NCI-H69 (cell line): ENCODE measurements at regions not wholly inside any gene's neighbourhood (a gene's known extent, or its start where the extent isn't known, plus 50 kb on each side); places are given as distances from the start of the nearest gene placed in this dataset.
"Not testable (repeated sequence)": the region's sequence is repeated elsewhere in the genome, so short reads cannot be mapped to it uniquely, and the experiment has no call there.

ENCODE experiments used
- DNase-seq: peaks from one replicate; lab custom pipeline; 2025; lab: John Stamatoyannopoulos, UW

DNA sequence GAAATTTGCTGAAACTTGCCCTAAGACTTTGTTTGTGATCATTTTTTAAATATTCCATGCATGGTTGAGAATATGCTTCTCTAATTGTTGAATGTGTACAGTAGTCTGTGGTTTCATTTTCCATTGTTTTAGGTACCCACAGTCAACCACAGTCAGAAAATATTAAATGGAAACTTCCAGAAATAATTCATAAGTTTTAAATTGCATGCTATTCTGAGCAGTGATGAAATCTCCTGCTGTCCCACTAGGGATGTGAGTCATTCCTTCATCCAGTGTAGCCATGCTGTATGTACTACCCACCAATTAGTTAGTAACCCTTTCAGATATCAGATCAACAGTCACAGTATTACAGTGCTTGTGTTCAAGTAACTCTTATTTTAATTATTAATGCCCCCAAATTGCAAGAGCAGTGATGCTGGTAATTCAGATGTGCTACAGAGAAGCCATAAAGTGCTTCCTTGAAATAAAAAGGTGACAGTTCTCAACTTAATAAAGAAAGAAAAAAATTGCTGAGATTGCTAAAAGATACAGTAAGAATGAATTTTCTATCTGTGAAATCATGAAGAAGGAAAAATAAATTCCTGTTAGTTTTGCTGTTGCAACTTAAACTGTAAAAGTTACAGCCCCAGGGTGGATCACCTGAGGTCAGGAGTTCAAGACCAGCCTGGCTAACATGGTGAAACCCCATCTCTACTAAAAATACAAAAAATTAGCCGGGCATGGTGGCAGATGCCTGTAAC, 79.9 kb upstream of the FBXL17 start:
- no peak for DNase-seq

DNA sequence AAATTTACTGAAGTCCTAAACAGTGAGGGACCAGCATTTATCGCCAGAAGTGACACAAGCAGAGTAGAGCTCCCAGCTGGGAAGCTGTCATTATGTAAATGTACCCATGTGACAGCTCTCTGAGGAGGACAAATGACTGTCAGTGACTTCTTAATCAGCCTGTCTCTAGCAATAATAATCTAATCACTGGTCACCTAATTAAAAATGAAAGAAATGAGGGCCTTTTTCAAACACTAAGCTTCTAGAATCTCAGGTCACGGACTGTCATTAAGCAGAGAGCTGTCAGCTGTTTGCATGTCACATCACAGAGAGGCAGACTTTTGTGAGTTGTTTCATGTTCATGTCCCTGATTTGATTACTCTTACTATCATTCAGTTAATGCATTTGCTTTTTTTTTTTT, 77.9 kb upstream of the FBXL17 start:
- DNase-seq = no peak

DNA sequence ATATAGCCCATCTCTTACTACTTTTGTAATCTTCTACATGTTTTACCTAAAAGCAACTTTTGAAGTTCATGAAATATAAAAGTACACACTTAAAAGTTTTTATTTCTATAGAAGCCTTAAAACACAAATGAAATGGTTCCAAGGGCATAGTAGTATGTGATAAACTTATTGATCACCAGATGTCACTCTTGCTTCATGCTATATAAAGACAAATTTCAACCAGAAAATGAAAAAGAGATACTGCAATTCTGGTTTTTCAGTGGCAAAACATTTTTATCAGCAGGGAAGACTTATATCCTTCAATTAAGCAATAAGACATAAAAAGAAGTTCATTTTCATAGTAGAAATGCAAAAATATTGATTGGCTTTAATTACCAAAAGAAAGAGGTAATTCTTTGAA, 69.4 kb upstream of the FBXL17 start:
- DNase-seq = no peak

DNA sequence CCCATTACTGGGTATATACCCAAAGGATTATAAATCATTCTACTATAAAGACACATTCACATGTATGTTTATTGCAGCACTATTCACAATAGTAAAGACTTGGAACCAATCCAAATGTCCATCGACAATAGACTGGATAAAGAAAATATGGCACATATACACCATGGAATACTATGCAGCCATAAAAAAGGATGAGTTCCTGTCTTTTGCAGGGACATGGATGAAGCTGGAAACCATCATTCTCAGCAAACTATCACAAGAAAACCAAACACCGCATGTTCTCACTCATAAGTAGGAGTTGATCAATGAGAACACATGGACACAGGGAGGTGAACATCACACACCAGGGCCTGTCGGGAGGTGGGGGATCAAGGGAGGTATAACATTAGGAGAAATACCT, 62.2 kb upstream of the FBXL17 start:
- DNase-seq = not testable (repeated sequence)

DNA sequence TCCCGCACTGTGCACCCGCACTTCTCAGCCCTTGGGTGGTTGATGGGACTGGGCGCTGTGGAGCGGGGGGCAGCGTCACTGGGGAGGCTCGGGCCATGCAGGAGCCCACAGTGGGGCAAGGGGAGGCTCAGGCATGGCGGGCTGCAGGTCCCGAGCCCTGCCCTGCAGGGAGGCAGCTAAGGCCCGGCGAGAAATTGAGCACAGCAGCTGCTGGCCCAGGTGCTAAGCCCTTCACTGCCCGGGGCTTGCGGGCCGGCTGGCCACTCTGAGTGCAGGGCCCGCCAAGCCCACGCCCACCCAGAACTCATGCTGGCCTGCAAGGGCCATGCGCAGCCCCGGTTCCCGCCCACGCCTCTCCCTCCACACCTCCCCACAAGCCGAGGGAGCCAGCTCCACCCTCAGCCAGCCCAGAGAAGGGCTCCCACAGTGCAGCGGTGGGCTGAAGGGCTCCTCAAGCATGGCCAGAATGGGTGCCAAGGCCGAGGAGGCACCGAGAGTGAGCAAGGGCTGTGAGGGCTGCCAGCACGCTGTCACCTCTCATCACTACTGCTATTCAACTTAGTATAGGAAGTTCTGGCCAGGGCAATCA, 60.3 kb upstream of the FBXL17 start:
- not testable (repeated sequence) for DNase-seq

DNA sequence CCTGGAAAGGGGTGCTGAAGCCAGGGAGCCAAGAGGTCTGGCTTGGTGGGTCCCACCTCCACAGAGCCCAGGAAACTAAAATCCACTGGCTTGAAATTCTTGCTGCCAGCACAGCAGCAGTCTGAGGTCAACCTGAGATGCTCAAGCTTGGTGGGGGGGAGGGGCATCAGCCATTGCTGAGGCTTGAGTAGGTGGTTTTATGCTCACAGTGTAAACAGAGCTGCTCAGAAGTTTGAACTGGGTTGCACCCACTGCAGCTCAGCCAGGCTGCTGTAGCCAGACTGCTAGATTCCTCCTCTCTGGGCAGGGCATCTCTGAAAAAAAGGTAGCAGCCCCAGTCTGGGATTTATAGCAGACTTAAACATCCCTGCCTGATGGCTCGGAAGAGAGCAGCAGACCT, 55.5 kb upstream of the FBXL17 start:
- DNase-seq = peak; percentile 26

DNA sequence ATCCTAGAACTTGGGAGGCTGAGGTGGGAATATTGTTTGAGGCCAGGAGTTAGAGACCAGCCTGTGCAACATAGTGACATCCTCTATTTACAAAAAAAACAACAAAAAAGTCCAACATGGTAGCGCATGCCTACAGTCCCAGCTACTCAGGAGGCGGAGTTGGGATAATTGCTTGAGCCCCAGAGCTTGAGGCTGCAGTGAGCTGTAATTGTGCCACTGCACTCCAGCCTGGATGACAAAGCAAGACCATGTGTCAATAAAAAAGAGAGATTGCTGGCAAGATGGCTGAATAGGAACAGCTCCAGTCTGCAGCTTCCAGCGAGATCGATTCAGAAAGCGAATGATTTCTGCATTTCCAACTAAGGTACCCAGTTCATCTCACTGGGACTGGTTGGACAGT, 54.8 kb upstream of the FBXL17 start:
- peak; percentile 7 for DNase-seq

DNA sequence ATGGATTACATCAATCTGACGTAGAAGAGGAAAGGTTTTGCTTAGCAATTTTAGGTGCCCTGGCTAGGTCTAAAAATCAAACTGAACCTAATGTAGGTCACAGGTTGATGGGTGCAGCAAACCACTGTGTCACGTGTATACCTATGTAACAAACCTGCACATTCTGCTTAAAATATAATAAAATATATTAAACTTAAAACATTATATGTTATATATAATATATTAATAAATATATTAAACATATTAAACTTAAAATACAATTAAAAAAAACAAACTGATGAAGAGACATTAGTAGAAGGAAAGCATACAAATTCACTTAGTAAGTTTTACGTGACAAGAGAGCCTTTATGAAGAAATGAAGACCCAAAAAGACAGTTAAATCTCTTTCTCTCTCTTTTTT, 51.7 kb upstream of the FBXL17 start:
- DNase-seq = no peak

DNA sequence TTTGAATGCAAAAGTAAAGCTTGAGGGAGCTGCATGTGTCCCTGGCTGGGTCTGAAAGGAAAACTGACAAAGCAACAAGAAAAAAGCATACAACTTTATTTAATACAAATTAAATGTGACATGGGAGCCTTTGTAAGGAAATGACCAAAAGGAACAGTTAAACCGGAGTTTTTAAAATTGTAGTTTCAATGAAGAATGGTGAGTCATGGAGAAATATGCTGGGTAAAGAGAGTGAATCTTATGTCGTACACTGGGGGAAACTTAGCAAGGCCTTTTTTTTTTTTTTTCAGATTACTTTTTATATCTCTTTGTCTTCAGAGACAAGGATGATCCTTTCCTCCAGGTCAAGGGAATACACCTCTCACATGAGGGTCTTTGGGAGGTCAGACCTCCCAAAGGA, 50.1 kb upstream of the FBXL17 start:
- DNase-seq = no peak
